Mucosa of rectum (tissue), 2 donors: ENCODE measurements at regions not wholly inside any gene's neighbourhood (a gene's known extent, or its start where the extent isn't known, plus 50 kb on each side); places are given as distances from the start of the nearest gene placed in this dataset.
"Not testable (repeated sequence)": the region's sequence is repeated elsewhere in the genome, so short reads cannot be mapped to it uniquely, and the experiment has no call there.

Experiments used
- H3K27ac ChIP-seq, 2 donors: one replicate each; pipeline ENCODE4 v1.7.0; 2013; ENCODE audit warnings: inconsistent platforms in 2 of 2, low read depth in 2 of 2, low read length in 2 of 2
- H3K27me3 ChIP-seq, 2 donors: one replicate each; pipeline ENCODE4 v1.7.0; 2013; ENCODE audit warnings: low read length in 2 of 2; ENCODE audit not compliant: control insufficient read depth in 2 of 2, insufficient read depth in 2 of 2
- H3K36me3 ChIP-seq, 2 donors: one replicate each; pipeline ENCODE4 v1.7.0; 2013; ENCODE audit warnings: low read length in 2 of 2; ENCODE audit not compliant: control insufficient read depth in 2 of 2, insufficient read depth in 2 of 2
- H3K4me1 ChIP-seq, 2 donors: one replicate each; pipeline ENCODE4 v1.7.0; 2013; ENCODE audit warnings: low read length in 2 of 2, mild to moderate bottlenecking in 1 of 2; ENCODE audit not compliant: control insufficient read depth in 2 of 2, insufficient read depth in 2 of 2
- H3K4me3 ChIP-seq, 2 donors: one replicate each; pipeline ENCODE4 v1.7.0; 2013; ENCODE audit warnings: low read length in 2 of 2
- H3K9ac ChIP-seq, 2 donors: one replicate each; pipeline ENCODE4 v1.7.0; 2013; ENCODE audit warnings: low read length in 2 of 2, low read depth in 1 of 2, mild to moderate bottlenecking in 1 of 2
- H3K9me3 ChIP-seq, 2 donors: one replicate each; pipeline ENCODE4 v1.7.0; 2013; ENCODE audit warnings: low read length in 2 of 2; ENCODE audit not compliant: control insufficient read depth in 2 of 2
- donor health status: healthy.
- donor health status: Normal muscosa, but diverticular disease.

DNA sequence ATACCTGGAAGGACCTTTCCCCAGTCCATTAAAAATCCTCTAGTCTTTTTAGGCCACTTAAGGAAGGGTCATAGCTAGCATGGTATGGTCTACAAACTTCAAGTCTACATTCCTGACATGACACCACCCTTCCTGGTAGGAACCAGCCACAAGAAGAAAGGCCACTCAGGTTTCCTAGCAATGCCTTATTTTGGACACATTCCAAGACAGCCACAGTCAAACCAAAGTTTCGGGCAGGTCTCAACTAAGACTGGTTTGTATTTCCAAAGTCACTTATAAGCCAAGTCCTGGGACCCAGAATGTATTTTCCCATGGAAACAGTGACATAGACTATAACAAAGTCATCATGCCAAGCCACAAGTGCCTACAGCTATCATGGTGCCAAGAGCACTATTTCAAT is 50.6 kb upstream of the SLC44A3 start:
- no peak overlapping the region for H3K27ac ChIP-seq
- no peaks in the 10 kb centered on the region for H3K9me3 ChIP-seq
- no peak overlapping the region for H3K9ac ChIP-seq
- no peak overlapping the region for H3K4me3 ChIP-seq
- H3K27me3 ChIP-seq = no peaks in the 10 kb centered on the region
- no peaks in the 10 kb centered on the region for H3K4me1 ChIP-seq
- no peaks in the 10 kb centered on the region for H3K36me3 ChIP-seq

DNA sequence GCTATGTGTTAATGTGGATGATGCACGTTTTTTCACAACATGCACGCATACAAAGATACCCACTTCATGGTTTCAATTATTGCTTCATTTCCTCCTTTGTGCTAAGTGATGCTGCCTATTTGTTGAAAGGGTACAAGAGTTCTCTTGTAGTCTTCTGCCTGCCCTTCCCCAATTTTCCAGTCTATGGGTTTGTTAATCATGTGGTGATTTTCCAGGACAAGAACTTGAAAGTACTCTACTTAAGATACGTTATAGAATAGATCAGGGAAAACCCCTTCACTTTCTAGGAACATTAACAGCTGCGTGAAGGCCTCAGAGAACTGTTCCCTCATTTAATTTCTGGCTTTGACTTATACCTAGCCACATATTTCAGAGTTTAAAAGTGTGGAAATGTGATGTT is 52.1 kb upstream of the SLC44A3 start:
- H3K9ac ChIP-seq = no peak overlapping the region
- no peaks in the 10 kb centered on the region for H3K4me1 ChIP-seq

GRCh38 chr1:94765958-94766357 is 54.2 kb upstream of the SLC44A3 start:
- no peaks in the 10 kb centered on the region for H3K36me3 ChIP-seq
- no peaks in the 10 kb centered on the region for H3K27me3 ChIP-seq
- H3K9ac ChIP-seq = no peak overlapping the region
- no peaks in the 10 kb centered on the region for H3K4me1 ChIP-seq
- H3K9me3 ChIP-seq = no peaks in the 10 kb centered on the region
- H3K4me3 ChIP-seq = no peak overlapping the region
- H3K27ac ChIP-seq = no peak overlapping the region

More for the DNA sequence above, 52.1 kb upstream of the SLC44A3 start:
- H3K27ac ChIP-seq = no peak overlapping the region
- H3K36me3 ChIP-seq = no peaks in the 10 kb centered on the region
- no peak overlapping the region for H3K4me3 ChIP-seq
- no peaks in the 10 kb centered on the region for H3K9me3 ChIP-seq
- no peaks in the 10 kb centered on the region for H3K27me3 ChIP-seq

- Histone ChIP-seq H3K4me1 (peaks cover 0 to 2% of the 10 kb centered on the region in 2 donors), H3K9me3 (no peaks in the 10 kb centered on the region), H3K27ac (no peak overlapping the region), H3K27me3 (no peaks in the 10 kb centered on the region), H3K36me3 (no peaks in the 10 kb centered on the region), H3K9ac (no peak overlapping the region), H3K4me3 (no peak overlapping the region)
Measured at GRCh38 chr1:94759188-94759587, 61.0 kb upstream of the SLC44A3 start.

- peaks cover 4 to 5% of the 10 kb centered on the region in 2 donors for H3K4me1 ChIP-seq
- no peaks in the 10 kb centered on the region for H3K36me3 ChIP-seq
- H3K27ac ChIP-seq = peak overlapping the region in 1 of 2 donors; percentile 38
- no peaks in the 10 kb centered on the region for H3K27me3 ChIP-seq
- H3K4me3 ChIP-seq = no peak overlapping the region
- no peak overlapping the region for H3K9ac ChIP-seq
- H3K9me3 ChIP-seq = no peaks in the 10 kb centered on the region
Measured at GRCh38 chr1:94757931-94758330, 62.2 kb upstream of the SLC44A3 start.

GRCh38 chr1:94755675-94756074 is 64.5 kb upstream of the SLC44A3 start:
- Histone ChIP-seq H3K27me3 (no peaks in the 10 kb centered on the region), H3K27ac (no peak overlapping the region)

GRCh38 chr1:94755016-94755415 is 65.1 kb upstream of the SLC44A3 start:
- H3K4me1 ChIP-seq, H3K9ac ChIP-seq, H3K27me3 ChIP-seq, H3K4me3 ChIP-seq, H3K27ac ChIP-seq, H3K9me3 ChIP-seq, H3K36me3 ChIP-seq: not testable (repeated sequence)

More at GRCh38 chr1:94755675-94756074, 64.5 kb upstream of the SLC44A3 start:
- Histone ChIP-seq H3K36me3 (no peaks in the 10 kb centered on the region), H3K4me3 (no peak overlapping the region), H3K9me3 (no peaks in the 10 kb centered on the region), H3K9ac (peak overlapping the region in 1 of 2 donors; percentile 10), H3K4me1 (peaks cover 4 to 5% of the 10 kb centered on the region in 2 donors)

DNA sequence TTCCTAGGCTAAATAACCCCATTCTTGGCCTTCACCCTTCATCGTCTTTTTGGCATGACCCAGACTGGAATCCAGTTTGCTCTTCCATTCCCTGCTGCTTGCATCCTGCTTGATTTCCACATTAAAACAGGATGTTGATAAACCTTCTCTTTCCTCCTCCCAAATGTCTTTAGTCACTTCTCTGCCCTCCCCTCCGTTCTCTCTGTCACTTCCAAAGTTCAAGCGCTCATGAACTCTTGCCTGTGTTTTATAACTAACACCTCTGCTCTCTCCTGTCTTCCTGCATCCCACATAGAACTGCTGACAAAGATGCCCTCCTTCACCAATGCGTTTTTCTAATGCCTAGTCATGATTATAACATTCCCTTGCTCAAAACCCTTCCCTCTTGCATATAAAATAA is 65.6 kb upstream of the SLC44A3 start:
- Histone ChIP-seq H3K9me3 (no peaks in the 10 kb centered on the region), H3K27me3 (no peaks in the 10 kb centered on the region), H3K4me3 (no peak overlapping the region), H3K36me3 (no peaks in the 10 kb centered on the region), H3K4me1 (peaks cover 4 to 5% of the 10 kb centered on the region in 2 donors), H3K9ac (no peak overlapping the region), H3K27ac (peak overlapping the region in 1 of 2 donors; percentile 5)

GRCh38 chr1:94754095-94754494 is 66.1 kb upstream of the SLC44A3 start:
- Histone ChIP-seq H3K4me3 (no peak overlapping the region), H3K27ac (peak overlapping the region in 1 of 2 donors; percentile 39), H3K9ac (no peak overlapping the region), H3K27me3 (no peaks in the 10 kb centered on the region), H3K4me1 (peaks cover 4 to 5% of the 10 kb centered on the region in 2 donors), H3K36me3 (no peaks in the 10 kb centered on the region), H3K9me3 (no peaks in the 10 kb centered on the region)

DNA sequence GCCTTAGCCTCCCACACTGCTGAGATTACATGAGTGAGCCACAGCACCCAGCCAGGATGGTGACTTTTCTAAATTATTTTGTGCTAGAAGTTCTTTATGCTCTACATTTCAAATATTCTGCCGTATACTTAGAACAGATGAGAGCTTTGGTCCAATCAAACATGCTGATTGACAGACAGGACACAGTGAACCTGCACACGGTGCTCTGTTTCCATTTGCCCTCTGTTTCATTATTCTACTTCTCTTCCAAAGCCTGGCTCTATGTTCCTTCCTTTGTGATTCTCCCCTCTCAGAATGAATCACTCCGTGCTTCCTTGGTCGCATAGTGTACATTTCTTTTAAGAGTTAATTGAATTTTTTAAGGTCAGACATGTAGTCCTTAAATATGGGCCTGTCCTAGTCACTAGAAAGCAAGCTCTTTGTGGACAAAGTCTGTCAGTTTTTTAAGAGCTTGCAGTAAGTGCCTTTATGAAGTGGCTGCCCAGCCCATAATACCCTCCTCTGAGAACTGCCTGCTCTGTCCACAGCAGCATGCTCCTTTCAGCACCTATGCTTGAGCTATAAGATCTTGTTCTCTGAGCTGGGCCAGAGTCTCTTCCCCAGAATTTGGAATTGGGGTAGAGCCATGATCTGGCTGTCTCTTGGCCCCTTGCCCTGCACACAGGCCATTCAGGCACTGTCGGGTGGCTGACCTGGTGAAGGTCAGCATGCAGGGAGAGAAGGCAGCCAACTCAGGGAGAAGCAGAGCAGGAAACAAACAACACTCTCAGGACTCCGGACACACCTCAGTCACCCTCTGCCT is 66.8 kb upstream of the SLC44A3 start:
- H3K4me3 ChIP-seq = no peak overlapping the region
- peak overlapping the region; percentile 39 to 52 for H3K27ac ChIP-seq
- no peak overlapping the region for H3K9ac ChIP-seq
- peaks cover 4 to 5% of the 10 kb centered on the region in 2 donors for H3K4me1 ChIP-seq
- H3K36me3 ChIP-seq = no peaks in the 10 kb centered on the region
- H3K27me3 ChIP-seq = no peaks in the 10 kb centered on the region
- H3K9me3 ChIP-seq = no peaks in the 10 kb centered on the region
